ENCODE measurements at regions not wholly inside any gene's neighbourhood (a gene's known extent, or its start where the extent isn't known, plus 50 kb on each side); places are given as distances from the start of the nearest gene placed in this dataset.
A peak's percentile ranks its signal among the peaks of the same experiment; 100 is the strongest.

- Histone ChIP-seq H3K79me2 (replicated peaks; ENCODE audit: insufficient read depth) (no peaks in the 10 kb centered on the region), H3F3A (replicated peaks; ENCODE audit: low read depth) (no peaks in the 10 kb centered on the region), H3K4me3 (no peak overlapping the region), H3K4me2 (no peak overlapping the region), H3K9me2 (ENCODE audit: insufficient read depth) (no peaks in the 10 kb centered on the region), H3K27me3 (ENCODE audit: insufficient read depth) (no peaks in the 10 kb centered on the region), H4K20me1 (replicated peaks; ENCODE audit: insufficient read depth) (no peaks in the 10 kb centered on the region), H3K36me3 (ENCODE audit: insufficient read depth) (no peaks in the 10 kb centered on the region), H2AFZ (no peak overlapping the region), H3K4me1 (ENCODE audit: insufficient read depth) (peaks cover 41% of the 10 kb centered on the region), H3K27ac (ENCODE audit: low read depth) (no peak overlapping the region)
- DNase-seq (ENCODE audit: low spot score) (no peak), ATAC-seq (no peak)
- peaks cover 38% of the 10 kb centered on the region for H3K4me1 Mint-ChIP-seq
- no peaks in the 10 kb centered on the region for H3K9me3 Mint-ChIP-seq
- H3K4me3 Mint-ChIP-seq: no peak overlapping the region
- H3K27me3 Mint-ChIP-seq (ENCODE audit: insufficient read depth, low read depth, poor library complexity): peaks cover 3% of the 10 kb centered on the region
- no peaks in the 10 kb centered on the region for H3K36me3 Mint-ChIP-seq (ENCODE audit: low read depth)
- no peak for TF ChIP-seq JUNB (IDR thresholded peaks at IDR 0.05; ENCODE audit: unreplicated experiment)
- TF ChIP-seq ETS1 (IDR thresholded peaks at IDR 0.05): no peak
- TF ChIP-seq ZNF114 (CRISPR knock-in tag; IDR thresholded peaks at IDR 0.05): no peak
- TF ChIP-seq, protein P1, sequence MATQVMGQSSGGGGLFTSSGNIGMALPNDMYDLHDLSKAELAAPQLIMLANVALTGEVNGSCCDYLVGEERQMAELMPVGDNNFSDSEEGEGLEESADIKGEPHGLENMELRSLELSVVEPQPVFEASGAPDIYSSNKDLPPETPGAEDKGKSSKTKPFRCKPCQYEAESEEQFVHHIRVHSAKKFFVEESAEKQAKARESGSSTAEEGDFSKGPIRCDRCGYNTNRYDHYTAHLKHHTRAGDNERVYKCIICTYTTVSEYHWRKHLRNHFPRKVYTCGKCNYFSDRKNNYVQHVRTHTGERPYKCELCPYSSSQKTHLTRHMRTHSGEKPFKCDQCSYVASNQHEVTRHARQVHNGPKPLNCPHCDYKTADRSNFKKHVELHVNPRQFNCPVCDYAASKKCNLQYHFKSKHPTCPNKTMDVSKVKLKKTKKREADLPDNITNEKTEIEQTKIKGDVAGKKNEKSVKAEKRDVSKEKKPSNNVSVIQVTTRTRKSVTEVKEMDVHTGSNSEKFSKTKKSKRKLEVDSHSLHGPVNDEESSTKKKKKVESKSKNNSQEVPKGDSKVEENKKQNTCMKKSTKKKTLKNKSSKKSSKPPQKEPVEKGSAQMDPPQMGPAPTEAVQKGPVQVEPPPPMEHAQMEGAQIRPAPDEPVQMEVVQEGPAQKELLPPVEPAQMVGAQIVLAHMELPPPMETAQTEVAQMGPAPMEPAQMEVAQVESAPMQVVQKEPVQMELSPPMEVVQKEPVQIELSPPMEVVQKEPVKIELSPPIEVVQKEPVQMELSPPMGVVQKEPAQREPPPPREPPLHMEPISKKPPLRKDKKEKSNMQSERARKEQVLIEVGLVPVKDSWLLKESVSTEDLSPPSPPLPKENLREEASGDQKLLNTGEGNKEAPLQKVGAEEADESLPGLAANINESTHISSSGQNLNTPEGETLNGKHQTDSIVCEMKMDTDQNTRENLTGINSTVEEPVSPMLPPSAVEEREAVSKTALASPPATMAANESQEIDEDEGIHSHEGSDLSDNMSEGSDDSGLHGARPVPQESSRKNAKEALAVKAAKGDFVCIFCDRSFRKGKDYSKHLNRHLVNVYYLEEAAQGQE (IDR thresholded peaks at IDR 0.05; ENCODE audit: unreplicated experiment): peak; percentile 57
- TF ChIP-seq EZH2phosphoT487 (IDR thresholded peaks at IDR 0.05; ENCODE audit: unreplicated experiment): no peak
- H3K27ac Mint-ChIP-seq: no peak overlapping the region
Measured at GRCh38 chr12:23029185-23029584, 404.2 kb downstream of the ETNK1 start.

- Histone ChIP-seq H3K9me2 (ENCODE audit: insufficient read depth) (peaks cover 5% of the 10 kb centered on the region), H4K20me1 (replicated peaks; ENCODE audit: insufficient read depth) (no peaks in the 10 kb centered on the region), H3K4me1 (ENCODE audit: insufficient read depth) (peaks cover 9% of the 10 kb centered on the region), H3K4me3 (no peak overlapping the region), H2AFZ (no peak overlapping the region), H3F3A (replicated peaks; ENCODE audit: low read depth) (no peaks in the 10 kb centered on the region), H3K27me3 (ENCODE audit: insufficient read depth) (no peaks in the 10 kb centered on the region), H3K4me2 (no peak overlapping the region), H3K27ac (ENCODE audit: low read depth) (no peak overlapping the region), H3K36me3 (ENCODE audit: insufficient read depth) (no peaks in the 10 kb centered on the region), H3K79me2 (replicated peaks; ENCODE audit: insufficient read depth) (no peaks in the 10 kb centered on the region)
- Mint-ChIP-seq H3K27ac (no peak overlapping the region), H3K36me3 (ENCODE audit: low read depth) (no peaks in the 10 kb centered on the region; the same call in 2 of the 3 replicates), H3K4me1 (peaks cover 11% of the 10 kb centered on the region; the same call in 2 of the 3 replicates), H3K4me3 (no peak overlapping the region), H3K9me3 (no peaks in the 10 kb centered on the region), H3K27me3 (ENCODE audit: insufficient read depth, low read depth, poor library complexity) (no peaks in the 10 kb centered on the region)
- TF ChIP-seq STAT1 (IDR thresholded peaks at IDR 0.05; ENCODE audit: unreplicated experiment) (no peak), ZNF331 (CRISPR knock-in tag; IDR thresholded peaks at IDR 0.05; ENCODE audit: low read depth) (no peak)
- no peak for DNase-seq (ENCODE audit: low spot score)
- ATAC-seq: no peak
Measured at GRCh38 chr12:23039834-23040233, 414.9 kb downstream of the ETNK1 start.

Measured in GM23338 (cell line).